CD14-positive monocyte (primary cell): ENCODE measurements at regions not wholly inside any gene's neighbourhood (a gene's known extent, or its start where the extent isn't known, plus 50 kb on each side); places are given as distances from the start of the nearest gene placed in this dataset.

Source experiments
- DNase-seq, 3 donors: peaks; one replicate each; pipeline ENCODE4 v3.0.0-alpha.2; 2011 to 2022
- H2AFZ ChIP-seq: 2 replicates; pipeline ENCODE4 v1.6.0; 2012; ENCODE audit warnings: mild to moderate bottlenecking, low read depth, low read length, inconsistent platforms; ENCODE audit not compliant: insufficient read depth, poor library complexity, severe bottlenecking
- H3K27ac ChIP-seq, 2 donors: 1 replicate in 1 of 2; 2 replicates in 1 of 2; pipeline ENCODE4 v1.5.1; 2012 to 2013; ENCODE audit warnings: low read length in 2 of 2, control low read depth in 1 of 2, inconsistent platforms in 1 of 2, low read depth in 1 of 2, mild to moderate bottlenecking in 1 of 2
- H3K27me3 ChIP-seq, 2 donors: one replicate each; pipeline versions ENCODE4 v1.6.0 to v1.6.1; 2011 to 2013; ENCODE audit warnings: low read length in 2 of 2; ENCODE audit not compliant: control insufficient read depth in 2 of 2, insufficient read depth in 2 of 2
- H3K36me3 ChIP-seq, 2 donors: replicated peaks in 1 of 2; 1 replicate in 1 of 2; 2 replicates in 1 of 2; pipeline versions ENCODE4 v1.5.1 to v1.6.1; 2012 to 2013; ENCODE audit warnings: low read length in 2 of 2, control low read depth in 1 of 2, inconsistent platforms in 1 of 2, mild to moderate bottlenecking in 1 of 2; ENCODE audit not compliant: insufficient read depth in 2 of 2, control insufficient read depth in 1 of 2
- H3K4me1 ChIP-seq, 2 donors: 1 replicate in 1 of 2; 2 replicates in 1 of 2; pipeline versions ENCODE4 v1.5.1 to v1.6.1; 2012 to 2013; ENCODE audit warnings: low read length in 2 of 2, control low read depth in 1 of 2, inconsistent platforms in 1 of 2, mild to moderate bottlenecking in 1 of 2, moderate library complexity in 1 of 2; ENCODE audit not compliant: insufficient read depth in 2 of 2, control insufficient read depth in 1 of 2
- H3K4me2 ChIP-seq: replicated peaks from 2 replicates; pipeline ENCODE3; 2012; ENCODE audit warnings: low read length, moderate library complexity, mild to moderate bottlenecking; ENCODE audit not compliant: poor library complexity, severe bottlenecking; ENCODE audit errors: extremely low read depth
- H3K4me3 ChIP-seq, 3 experiments: fragments of 200-600 bp in 1 of 3; sonication (generic) in 1 of 3; replicated peaks in 1 of 3; 1 replicate in 2 of 3; 2 replicates in 1 of 3; pipeline ENCODE4 v1.5.1; 2011 to 2013; ENCODE audit warnings: low read length in 3 of 3, mild to moderate bottlenecking in 3 of 3, control low read depth in 2 of 3, low read depth in 2 of 3, inconsistent platforms in 1 of 3, moderate library complexity in 1 of 3
- H3K79me2 ChIP-seq: 2 replicates; pipeline ENCODE4 v1.6.0; 2012; ENCODE audit warnings: mild to moderate bottlenecking, control low read depth, inconsistent platforms, low read length, moderate library complexity; ENCODE audit not compliant: insufficient read depth
- H3K9ac ChIP-seq: 2 replicates; pipeline ENCODE4 v1.6.0; 2017; ENCODE audit warnings: low read length, mild to moderate bottlenecking; ENCODE audit not compliant: insufficient read depth, poor library complexity, severe bottlenecking
- H3K9me3 ChIP-seq, 2 donors: replicated peaks in 1 of 2; 1 replicate in 1 of 2; 2 replicates in 1 of 2; pipeline versions ENCODE4 v1.5.1 to v1.6.1; 2012 to 2013; ENCODE audit warnings: low read length in 2 of 2, control low read depth in 1 of 2; ENCODE audit not compliant: control insufficient read depth in 1 of 2, insufficient read depth in 1 of 2
- H4K20me1 ChIP-seq: 2 replicates; pipeline ENCODE4 v1.6.0; 2012; ENCODE audit warnings: mild to moderate bottlenecking, low read length, control low read depth, moderate library complexity; ENCODE audit not compliant: insufficient read depth
- H3K27ac Mint-ChIP-seq, 7 donors: one replicate each; pipeline ENCODE4 v1.8.0; 2020; ENCODE audit warnings: mild to moderate bottlenecking in 7 of 7, mixed read lengths in 7 of 7, moderate library complexity in 6 of 7, inconsistent platforms in 2 of 7
- H3K27me3 Mint-ChIP-seq, 3 donors: one replicate each; pipeline ENCODE4 v1.8.0; 2021 to 2022; ENCODE audit warnings: low read depth in 3 of 3, mild to moderate bottlenecking in 3 of 3, mixed read lengths in 3 of 3, moderate library complexity in 3 of 3, inconsistent platforms in 1 of 3
- H3K36me3 Mint-ChIP-seq, 2 donors: one replicate each; pipeline ENCODE4 v1.8.0; 2020; ENCODE audit warnings: mixed read lengths in 2 of 2, inconsistent platforms in 1 of 2, mild to moderate bottlenecking in 1 of 2
- H3K4me1 Mint-ChIP-seq: one replicate; pipeline ENCODE4 v1.8.0; 2020; ENCODE audit warnings: mild to moderate bottlenecking, mixed read lengths
- H3K4me3 Mint-ChIP-seq, 2 donors: one replicate each; pipeline ENCODE4 v1.8.0; 2020; ENCODE audit warnings: mild to moderate bottlenecking in 2 of 2, mixed read lengths in 2 of 2, moderate library complexity in 1 of 2
- H3K9me3 Mint-ChIP-seq, 7 donors: one replicate each; pipeline ENCODE4 v1.8.0; 2020 to 2022; ENCODE audit warnings: mixed read lengths in 7 of 7, mild to moderate bottlenecking in 6 of 7, moderate library complexity in 6 of 7, inconsistent platforms in 2 of 7
- WGBS: methylation state at CpG from one replicate; pipeline ENCODE4 v1.1.5; 2013; ENCODE audit warnings: missing lambda C conversion rate; ENCODE audit not compliant: insufficient coverage; 5-methylcytosine and 5-hydroxymethylcytosine counted together
- intact Hi-C, 2 donors: fragments of 100-400 bp; cut with micrococcal nuclease; formaldehyde crosslinking; loops; one replicate each; pipeline versions ENCODE4 v1.15.0 to v1.15.1; 2023
- TF ChIP-seq, protein P1 (sequence below): fragments of 200-600 bp; IDR thresholded peaks from one replicate; pipeline ENCODE4 v1.8.0; 2022; ENCODE audit warnings: antibody characterized with exemption, mild to moderate bottlenecking

DNA sequence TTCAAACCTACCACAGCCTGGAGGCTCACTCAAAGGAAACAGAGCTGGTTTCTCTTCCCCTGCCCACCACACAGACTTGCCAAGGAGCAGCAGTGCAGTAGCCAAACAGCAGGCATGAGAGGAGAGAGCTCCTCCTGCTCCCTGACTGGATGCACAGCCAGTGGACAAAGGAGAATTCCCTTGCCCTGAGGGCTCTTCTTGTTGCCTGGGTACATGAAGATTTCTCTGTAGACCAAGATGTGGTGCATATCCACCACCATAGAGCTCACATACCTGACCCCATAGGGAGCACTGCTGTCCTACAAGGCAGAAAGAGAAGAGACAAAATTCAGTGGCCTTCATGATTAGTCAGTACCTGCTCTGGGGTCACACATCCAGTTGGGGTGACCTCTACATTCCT, 56.3 kb upstream of the SPATA31E1 start:
- Mint-ChIP-seq H3K9me3 (peaks cover 0 to 15% (median 6%) of the 10 kb centered on the region in 7 donors), H3K4me1 (no peaks in the 10 kb centered on the region), H3K4me3 (no peak overlapping the region), H3K27ac (no peak overlapping the region), H3K36me3 (no peaks in the 10 kb centered on the region), H3K27me3 (peaks cover 14 to 42% (median 18%) of the 10 kb centered on the region in 3 donors)
- Histone ChIP-seq H3K9me3 (peaks cover 0 to 15% of the 10 kb centered on the region in 2 donors), H3K9ac (no peak overlapping the region), H3K4me3 (no peak overlapping the region), H3K79me2 (no peaks in the 10 kb centered on the region), H3K27ac (no peak overlapping the region), H2AFZ (no peak overlapping the region), H3K27me3 (peaks cover 7 to 35% of the 10 kb centered on the region in 2 donors), H3K36me3 (no peaks in the 10 kb centered on the region), H3K4me1 (no peaks in the 10 kb centered on the region), H3K4me2 (no peak overlapping the region), H4K20me1 (no peaks in the 10 kb centered on the region)
- no peak for DNase-seq
- intact Hi-C loops: no loop called here
- TF ChIP-seq, protein P1, sequence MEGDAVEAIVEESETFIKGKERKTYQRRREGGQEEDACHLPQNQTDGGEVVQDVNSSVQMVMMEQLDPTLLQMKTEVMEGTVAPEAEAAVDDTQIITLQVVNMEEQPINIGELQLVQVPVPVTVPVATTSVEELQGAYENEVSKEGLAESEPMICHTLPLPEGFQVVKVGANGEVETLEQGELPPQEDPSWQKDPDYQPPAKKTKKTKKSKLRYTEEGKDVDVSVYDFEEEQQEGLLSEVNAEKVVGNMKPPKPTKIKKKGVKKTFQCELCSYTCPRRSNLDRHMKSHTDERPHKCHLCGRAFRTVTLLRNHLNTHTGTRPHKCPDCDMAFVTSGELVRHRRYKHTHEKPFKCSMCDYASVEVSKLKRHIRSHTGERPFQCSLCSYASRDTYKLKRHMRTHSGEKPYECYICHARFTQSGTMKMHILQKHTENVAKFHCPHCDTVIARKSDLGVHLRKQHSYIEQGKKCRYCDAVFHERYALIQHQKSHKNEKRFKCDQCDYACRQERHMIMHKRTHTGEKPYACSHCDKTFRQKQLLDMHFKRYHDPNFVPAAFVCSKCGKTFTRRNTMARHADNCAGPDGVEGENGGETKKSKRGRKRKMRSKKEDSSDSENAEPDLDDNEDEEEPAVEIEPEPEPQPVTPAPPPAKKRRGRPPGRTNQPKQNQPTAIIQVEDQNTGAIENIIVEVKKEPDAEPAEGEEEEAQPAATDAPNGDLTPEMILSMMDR: no peak

DNA sequence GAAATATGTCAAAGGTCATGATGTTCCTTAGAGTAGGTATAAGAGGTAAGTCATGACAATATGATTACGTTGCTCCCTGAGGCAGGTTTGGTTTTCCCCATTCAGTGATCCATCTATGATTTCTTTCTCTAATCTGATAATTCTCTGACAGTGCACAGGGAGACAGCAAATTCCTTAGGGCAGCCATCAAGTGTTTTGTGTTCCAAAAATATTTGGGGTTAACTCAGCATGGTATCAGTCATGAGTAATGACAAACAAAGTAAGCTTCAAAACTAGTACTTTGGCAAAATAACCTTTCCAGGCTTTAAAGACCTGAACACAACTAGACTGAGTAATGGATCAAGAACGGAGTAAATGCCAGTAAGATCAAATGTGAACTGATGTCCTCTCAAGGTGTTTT, 55.3 kb upstream of the SPATA31E1 start:
- no peak overlapping the region for H3K9ac ChIP-seq
- H3K4me3 Mint-ChIP-seq: no peak overlapping the region
- H2AFZ ChIP-seq: no peak overlapping the region
- H3K79me2 ChIP-seq: no peaks in the 10 kb centered on the region
- no peak overlapping the region for H3K27ac Mint-ChIP-seq
- H3K9me3 ChIP-seq: peaks cover 0 to 15% of the 10 kb centered on the region in 2 donors
- peaks cover 7 to 38% of the 10 kb centered on the region in 2 donors for H3K27me3 ChIP-seq
- peaks cover 0 to 12% (median 6%) of the 10 kb centered on the region in 7 donors for H3K9me3 Mint-ChIP-seq
- H3K36me3 ChIP-seq: no peaks in the 10 kb centered on the region
- intact Hi-C loops: no loop called here
- no peaks in the 10 kb centered on the region for H3K36me3 Mint-ChIP-seq
- no peaks in the 10 kb centered on the region for H4K20me1 ChIP-seq
- H3K27me3 Mint-ChIP-seq: peaks cover 15 to 47% (median 23%) of the 10 kb centered on the region in 3 donors
- no peaks in the 10 kb centered on the region for H3K4me1 Mint-ChIP-seq
- no CpG with 5 or more reads among the region's 2 CpGs for WGBS
- no peak overlapping the region for H3K27ac ChIP-seq
- DNase-seq: no peak
- no peak overlapping the region for H3K4me3 ChIP-seq
- H3K4me1 ChIP-seq: no peaks in the 10 kb centered on the region
- TF ChIP-seq, protein P1: no peak
- no peak overlapping the region for H3K4me2 ChIP-seq
